A549 (cell line): ENCODE measurements at regions not wholly inside any gene's neighbourhood (a gene's known extent, or its start where the extent isn't known, plus 50 kb on each side); places are given as distances from the start of the nearest gene placed in this dataset.

Experiments
- CHD2 ChIP-seq: fragments of 150-350 bp; IDR thresholded peaks from 2 replicates; pipeline ENCODE4 v1.6.1; 2014; ENCODE audit warnings: low read length; ENCODE audit not compliant: partially characterized antibody
- E2F6 ChIP-seq: IDR thresholded peaks from 2 replicates; pipeline ENCODE4 v1.6.1; 2012; ENCODE audit warnings: low read depth, borderline replicate concordance
- EP300 ChIP-seq, 2 experiments: fragments of >200 bp; sonication (Bioruptor Twin); formaldehyde crosslinking; IDR thresholded peaks; 2 replicates in 1 of 2; 3 replicates in 1 of 2; pipeline ENCODE4 v1.6.1; 2016 to 2017
- HDAC2 ChIP-seq: fragments of 200-600 bp; sonication (generic); IDR thresholded peaks from 2 replicates; pipeline ENCODE4 v1.6.1; 2016
- JUNB ChIP-seq: fragments of >200 bp; sonication (Bioruptor Twin); formaldehyde crosslinking; IDR thresholded peaks from 2 replicates; pipeline ENCODE4 v1.6.1; 2016
- MYC ChIP-seq: IDR thresholded peaks from 2 replicates; pipeline ENCODE4 v1.6.1; 2012; ENCODE audit warnings: mild to moderate bottlenecking, inconsistent platforms, low read length, improper control_type of control experiment, borderline replicate concordance
- POLR2A ChIP-seq: IDR thresholded peaks from 2 replicates; pipeline ENCODE4 v1.6.1; 2012; ENCODE audit warnings: mild to moderate bottlenecking, low read length
- RAD21 ChIP-seq, 2 experiments: fragments of >200 bp in 1 of 2; sonication (Bioruptor Twin) in 1 of 2; formaldehyde crosslinking in 1 of 2; IDR thresholded peaks in 1 of 2; conservative IDR thresholded peaks in 1 of 2; 2 replicates in 1 of 2; 3 replicates in 1 of 2; pipeline ENCODE4 v1.6.1; 2012 to 2018; ENCODE audit warnings: inconsistent platforms in 1 of 2
- TF ChIP-seq, protein P1 (sequence below): fragments of >200 bp; sonication (Bioruptor Twin); formaldehyde crosslinking; IDR thresholded peaks from 3 replicates; pipeline ENCODE4 v1.5.1; 2016
- TF ChIP-seq, protein P2 (sequence below): IDR thresholded peaks from 2 replicates; pipeline ENCODE4 v1.6.1; 2012

DNA sequence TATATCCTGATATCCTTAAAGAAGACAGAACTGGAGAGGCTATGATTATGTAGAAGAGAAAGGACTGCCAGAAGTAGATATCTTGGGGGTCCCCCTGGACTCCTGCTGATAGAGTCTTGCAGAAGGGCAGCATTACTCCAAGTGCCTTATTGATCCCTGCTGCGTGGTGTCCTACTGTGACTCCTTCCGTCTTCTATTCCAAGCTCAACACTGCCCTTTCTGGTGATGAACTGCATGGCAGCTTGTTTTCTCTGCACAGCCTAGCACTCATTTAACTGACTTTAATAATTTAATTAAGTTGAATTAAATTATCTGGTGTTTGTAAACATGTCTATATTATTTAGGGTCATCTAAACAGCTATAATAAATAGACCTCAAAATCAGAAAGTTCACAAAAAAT is 194.1 kb upstream of the DSEL start:
- no peak for TF ChIP-seq POLR2A
- TF ChIP-seq, protein P1, sequence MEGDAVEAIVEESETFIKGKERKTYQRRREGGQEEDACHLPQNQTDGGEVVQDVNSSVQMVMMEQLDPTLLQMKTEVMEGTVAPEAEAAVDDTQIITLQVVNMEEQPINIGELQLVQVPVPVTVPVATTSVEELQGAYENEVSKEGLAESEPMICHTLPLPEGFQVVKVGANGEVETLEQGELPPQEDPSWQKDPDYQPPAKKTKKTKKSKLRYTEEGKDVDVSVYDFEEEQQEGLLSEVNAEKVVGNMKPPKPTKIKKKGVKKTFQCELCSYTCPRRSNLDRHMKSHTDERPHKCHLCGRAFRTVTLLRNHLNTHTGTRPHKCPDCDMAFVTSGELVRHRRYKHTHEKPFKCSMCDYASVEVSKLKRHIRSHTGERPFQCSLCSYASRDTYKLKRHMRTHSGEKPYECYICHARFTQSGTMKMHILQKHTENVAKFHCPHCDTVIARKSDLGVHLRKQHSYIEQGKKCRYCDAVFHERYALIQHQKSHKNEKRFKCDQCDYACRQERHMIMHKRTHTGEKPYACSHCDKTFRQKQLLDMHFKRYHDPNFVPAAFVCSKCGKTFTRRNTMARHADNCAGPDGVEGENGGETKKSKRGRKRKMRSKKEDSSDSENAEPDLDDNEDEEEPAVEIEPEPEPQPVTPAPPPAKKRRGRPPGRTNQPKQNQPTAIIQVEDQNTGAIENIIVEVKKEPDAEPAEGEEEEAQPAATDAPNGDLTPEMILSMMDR, result 0 out of 3 replicates have a peak, but pooled peaks have one; percentile 12
- TF ChIP-seq MYC, result no peak
- TF ChIP-seq, protein P2, sequence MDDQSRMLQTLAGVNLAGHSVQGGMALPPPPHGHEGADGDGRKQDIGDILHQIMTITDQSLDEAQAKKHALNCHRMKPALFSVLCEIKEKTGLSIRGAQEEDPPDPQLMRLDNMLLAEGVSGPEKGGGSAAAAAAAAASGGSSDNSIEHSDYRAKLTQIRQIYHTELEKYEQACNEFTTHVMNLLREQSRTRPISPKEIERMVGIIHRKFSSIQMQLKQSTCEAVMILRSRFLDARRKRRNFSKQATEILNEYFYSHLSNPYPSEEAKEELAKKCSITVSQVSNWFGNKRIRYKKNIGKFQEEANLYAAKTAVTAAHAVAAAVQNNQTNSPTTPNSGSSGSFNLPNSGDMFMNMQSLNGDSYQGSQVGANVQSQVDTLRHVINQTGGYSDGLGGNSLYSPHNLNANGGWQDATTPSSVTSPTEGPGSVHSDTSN, result no peak
- peak in 1 of 2 experiments; percentile 23; a peak in 1 of 5 replicates for TF ChIP-seq RAD21 (conservative IDR thresholded peaks at IDR 0.05 in 1 of 2, IDR thresholded peaks at IDR 0.05 in 1 of 2)
- no peak for TF ChIP-seq EP300 (IDR thresholded peaks at IDR 0.05)
- no peak for TF ChIP-seq HDAC2
- TF ChIP-seq JUNB, result no peak
- TF ChIP-seq E2F6, result no peak
- TF ChIP-seq CHD2, result no peak
